HG03280 (cell line): ENCODE measurements at regions not wholly inside any gene's neighbourhood (a gene's known extent, or its start where the extent isn't known, plus 50 kb on each side); places are given as distances from the start of the nearest gene placed in this dataset.

Source experiments
- ATAC-seq: cut with Tn5 transposase; IDR thresholded peaks from one replicate; pipeline ENCODE4 v1.9.1; 2021; ENCODE audit warnings: mild to moderate bottlenecking, moderate library complexity; ENCODE audit not compliant: unreplicated experiment

DNA sequence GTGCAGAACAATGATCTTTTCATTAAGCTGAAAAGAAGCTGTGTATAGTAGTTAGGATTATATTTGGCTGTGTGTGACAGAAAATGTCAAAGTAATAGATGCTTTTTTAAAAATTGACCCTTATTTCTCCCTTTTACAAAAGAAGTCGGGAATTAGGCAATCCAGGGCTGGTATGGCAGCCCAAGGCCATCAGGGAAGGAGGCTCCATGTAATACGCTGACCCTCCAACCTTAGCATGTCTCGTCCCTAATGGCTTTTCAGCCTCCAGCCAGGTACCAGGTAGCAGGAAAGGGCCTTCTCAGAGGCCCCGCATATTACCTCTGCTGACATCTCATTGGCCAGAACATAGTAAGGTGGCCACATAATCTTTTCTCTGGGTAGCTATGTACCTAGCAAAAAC, 79.7 kb downstream of the VCPKMT start:
- no peak for ATAC-seq

DNA sequence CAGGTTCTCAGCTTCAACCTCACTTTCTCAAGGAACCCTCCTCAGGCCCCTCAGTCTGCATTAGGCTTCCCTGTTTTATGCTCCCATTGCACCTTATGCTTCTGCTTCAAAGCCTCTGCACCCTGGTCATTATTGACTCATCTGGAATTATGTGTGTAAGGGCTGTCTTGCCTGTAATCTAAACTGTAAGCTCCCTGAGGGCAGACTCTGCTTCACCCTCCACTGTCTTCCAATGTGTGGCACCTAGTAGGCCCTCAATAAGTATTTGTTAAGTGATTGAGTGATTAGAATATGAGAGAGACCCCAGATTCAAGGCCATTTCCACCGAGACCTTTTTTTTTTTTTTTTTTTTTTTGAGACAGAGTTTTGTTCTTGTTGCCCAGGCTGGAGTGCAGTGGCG, 79.1 kb downstream of the VCPKMT start:
- no peak for ATAC-seq

DNA sequence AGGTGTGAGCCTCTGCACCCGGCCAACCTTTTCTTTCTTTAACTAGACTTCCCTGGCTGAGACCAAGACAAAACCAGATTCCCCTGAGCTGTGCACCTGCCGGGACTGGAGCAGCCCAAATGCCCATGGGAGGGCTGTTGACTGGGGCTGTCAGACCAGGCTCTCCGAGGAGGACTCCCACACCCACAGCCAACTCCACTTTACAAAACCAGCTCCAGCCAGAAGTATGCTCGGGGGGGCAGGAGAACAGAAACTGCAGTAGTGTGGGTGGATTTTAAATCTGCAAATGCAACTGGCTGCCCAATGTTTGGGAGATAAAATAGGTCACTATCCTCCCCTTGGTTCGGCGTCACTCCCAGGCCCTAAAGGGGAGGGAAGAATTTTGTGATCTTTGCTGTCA, 78.5 kb downstream of the VCPKMT start:
- no peak for ATAC-seq

DNA sequence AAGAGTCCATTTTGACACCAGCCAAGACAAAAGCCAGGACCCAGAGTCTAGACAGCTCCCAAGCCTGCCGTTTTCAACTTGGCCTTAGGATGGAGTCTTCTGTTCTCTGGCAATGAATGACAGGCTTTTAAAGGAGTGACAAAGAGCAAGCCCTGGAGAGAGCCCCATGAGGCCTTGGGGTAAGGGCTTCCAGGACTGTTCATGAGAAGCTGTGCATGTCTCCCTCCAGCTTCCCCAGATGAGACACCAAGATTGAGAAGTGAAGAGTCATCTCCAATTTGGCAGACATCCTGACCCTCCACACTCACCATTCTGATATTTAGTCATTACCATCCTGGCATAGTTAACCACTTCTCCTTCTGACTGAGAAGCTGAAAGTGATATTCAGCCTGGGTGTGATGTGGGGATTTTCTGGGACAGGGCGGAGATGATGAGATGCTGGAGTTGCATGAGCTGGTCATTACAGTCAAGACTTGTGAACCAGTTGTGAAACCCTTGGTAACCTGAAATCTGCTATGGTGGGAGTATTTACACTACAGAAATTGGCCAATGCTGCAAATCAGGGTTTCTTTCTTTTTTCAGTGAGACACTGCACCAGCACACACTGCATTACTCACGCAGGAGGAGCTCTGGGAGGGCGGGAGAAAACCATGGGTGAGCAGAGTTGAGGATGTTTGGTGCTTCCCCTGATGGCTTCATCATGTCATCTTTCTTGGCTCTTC, 77.8 kb downstream of the VCPKMT start:
- peak; percentile 80 for ATAC-seq

DNA sequence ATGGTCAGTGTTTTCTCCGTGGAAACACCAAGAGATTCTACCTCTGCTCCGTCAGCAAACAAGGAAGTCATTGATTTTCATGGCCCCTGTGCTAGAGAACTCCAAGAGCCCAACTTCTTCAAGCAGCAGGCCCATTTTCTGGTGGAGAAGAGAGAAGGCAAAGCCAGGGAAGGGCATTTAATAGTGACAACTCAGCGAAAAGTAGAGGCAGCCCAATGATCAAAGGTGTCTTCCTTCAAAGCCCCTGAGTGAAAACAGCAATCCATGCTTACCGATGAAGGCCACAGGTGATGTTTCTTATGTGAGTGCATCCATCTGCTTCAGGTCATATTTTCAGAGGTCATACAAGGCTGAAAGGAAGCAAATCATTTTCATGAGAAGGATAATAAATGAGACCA, 77.3 kb downstream of the VCPKMT start:
- no peak for ATAC-seq

DNA sequence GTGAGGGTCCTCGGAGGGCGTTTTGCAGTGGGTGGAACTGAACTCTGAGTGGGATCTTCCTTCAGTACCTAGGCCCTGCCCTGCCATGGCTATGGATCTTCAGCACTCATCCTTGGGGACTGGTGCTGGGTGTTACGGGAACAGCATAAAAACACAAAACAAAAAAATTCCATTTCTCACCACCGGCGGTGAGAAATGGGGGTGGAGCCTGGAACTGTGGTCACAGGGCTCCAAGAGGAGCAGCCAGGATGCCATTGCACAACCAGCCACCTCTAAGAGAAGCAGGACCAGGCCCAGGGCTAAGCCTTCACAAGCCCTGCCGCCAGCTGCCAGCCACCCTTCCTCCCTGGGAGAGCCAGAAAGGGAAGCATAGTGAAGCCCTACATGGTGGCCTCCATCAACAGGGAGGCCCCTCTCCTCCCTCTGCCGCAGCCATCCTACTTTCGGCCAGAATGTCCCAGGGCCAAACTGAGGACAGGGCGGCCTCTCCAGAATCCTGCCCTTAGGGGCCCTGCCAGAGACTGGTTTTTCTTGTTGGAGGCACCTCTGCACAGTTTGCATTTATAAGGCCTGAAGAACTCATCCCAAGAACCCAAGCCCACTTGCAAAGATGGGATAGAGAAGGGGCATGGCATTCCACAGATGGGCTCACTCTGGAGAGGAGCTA, 76.5 kb downstream of the VCPKMT start:
- no peak for ATAC-seq

DNA sequence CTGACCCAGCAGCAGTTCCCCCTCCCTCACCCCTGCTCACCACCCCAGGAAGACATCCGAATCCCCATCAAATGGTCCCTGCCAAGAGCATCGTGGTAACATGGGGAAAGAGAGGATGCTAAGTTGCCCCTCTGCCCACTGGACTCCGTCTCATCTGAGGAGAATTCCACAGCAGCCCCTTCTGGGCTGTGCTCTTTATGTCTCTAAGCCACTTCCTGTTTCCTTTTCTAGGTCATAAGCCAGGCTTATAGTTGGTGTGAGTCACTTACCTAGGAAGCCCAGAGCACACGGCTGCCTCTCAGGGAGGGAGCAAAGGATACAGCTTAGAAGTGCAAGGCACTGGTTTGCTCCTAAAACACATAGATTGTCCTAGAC, 76.0 kb downstream of the VCPKMT start:
- no peak for ATAC-seq

DNA sequence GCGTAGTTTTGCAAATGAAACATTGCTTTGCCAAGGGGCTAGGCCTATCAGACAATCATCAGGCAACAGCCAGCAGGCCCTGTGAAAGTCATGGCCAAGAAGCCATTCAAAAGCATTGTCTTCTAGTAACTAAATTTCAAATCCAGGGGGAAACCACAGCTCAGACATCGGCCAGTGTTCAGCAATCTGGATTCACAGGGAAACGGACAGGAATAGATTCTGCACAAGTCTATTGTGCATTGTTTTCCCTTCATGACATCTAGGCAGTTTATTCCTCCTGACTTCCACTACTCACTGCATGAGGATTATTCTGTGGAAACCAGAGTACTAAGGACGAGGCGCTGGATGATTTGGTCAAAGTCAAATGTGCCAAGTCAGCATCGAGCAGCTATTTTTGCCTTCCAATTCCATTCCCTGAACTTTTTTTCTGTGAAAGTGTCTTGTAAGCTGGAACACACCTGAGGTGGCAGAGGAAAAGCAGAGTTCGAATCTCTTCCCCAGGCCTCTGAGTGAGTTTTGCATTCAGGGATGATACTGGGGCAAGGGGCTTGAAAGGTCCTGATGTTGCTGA, 75.4 kb downstream of the VCPKMT start:
- ATAC-seq: no peak

DNA sequence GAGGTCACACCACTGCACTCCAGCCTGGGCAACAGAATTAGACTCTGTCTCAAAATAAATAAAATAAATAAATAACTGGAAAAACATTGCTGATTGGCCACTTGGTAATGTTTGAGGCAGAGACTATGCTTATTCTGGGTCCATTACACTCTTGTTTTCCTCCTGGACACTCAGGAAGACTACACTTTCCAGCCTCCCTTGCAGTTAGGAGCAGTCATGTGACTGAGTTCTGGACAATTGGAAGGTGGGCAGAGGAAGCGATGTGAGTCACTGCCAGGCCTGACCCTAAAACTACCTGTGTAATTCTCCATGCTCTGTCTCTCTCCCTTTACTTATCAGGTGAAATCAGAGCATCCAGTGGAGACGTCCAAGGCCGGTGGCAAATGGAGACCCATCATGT, 74.4 kb downstream of the VCPKMT start:
- no peak for ATAC-seq

DNA sequence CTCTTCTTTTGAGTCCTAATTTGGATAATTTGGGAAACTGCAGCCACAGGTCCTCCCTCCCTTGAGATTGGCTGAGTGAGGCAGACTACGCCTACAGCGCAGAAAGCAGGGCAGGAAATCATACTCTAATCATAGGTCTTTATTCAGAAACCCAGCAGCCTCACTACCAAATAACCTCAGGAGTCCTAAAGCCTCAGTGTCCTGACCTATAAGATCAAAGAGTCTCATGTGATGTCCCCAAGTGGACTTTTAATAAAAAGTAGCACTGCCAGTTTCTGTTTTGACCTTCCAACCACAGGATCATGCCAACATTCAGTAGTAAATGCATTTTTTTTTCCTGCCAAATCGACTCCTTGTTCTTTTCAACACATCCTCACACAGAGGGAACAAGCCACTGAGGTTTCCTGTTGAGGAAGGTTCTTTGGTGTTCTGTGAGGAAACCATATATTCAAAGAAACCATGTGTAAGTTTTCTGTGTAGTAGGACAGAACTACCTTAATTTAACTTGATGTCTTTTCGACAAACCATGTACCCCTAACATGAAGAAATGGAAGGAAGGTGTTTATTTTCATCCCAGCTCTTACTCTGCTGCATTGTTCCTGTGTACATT, 72.2 kb downstream of the VCPKMT start:
- no peak for ATAC-seq

DNA sequence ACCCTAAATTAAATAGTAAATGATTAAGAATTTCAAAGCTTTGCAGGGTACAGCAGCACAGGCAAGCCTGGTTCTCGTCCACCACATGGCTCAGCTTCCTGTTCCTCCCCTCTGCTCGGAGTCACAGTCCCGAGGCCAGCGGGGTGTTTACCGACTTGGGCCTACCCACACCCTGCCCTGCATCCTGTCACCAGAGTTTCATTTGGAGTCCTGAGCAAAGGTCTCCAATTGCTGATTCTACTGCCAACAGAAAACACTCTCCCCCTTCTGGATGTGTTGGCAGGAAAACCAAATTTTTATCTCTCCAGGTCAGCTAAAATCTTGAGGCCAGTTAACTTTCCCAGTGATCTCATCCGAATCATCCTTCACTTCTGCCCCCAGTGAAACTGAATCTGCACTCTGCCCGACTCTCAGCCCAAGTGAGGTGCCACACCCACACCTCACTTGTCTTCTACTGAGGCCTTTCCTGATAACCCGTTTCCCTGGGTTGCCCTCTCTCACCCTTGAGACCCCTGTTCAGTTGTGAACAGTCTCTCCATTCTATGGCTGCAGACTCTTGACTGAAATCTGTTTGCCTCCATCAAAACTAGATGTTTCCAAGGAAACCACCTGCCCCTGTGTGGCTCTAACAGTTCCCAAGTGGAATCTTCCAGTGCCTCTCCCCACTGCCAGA, 71.2 kb downstream of the VCPKMT start:
- ATAC-seq: peak; percentile 69

DNA sequence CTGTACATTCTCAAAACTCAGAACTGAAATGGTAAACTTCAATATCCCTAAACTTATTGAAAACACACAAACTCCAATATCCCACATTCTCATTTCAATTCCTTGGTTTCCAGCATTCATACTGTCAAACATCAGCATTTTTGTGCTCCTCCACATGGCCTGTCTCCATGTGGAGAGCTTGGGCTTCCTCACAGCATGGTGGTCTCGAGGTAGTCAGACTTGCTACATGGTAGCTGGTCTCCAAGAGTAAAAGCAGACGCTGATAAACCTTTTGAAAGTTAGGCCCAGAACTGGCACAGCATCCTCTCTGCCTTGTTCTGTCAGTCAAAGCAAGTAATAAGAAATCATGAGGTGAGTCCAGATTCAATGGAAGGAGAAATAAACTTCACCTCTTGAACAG, 70.5 kb downstream of the VCPKMT start:
- no peak for ATAC-seq

DNA sequence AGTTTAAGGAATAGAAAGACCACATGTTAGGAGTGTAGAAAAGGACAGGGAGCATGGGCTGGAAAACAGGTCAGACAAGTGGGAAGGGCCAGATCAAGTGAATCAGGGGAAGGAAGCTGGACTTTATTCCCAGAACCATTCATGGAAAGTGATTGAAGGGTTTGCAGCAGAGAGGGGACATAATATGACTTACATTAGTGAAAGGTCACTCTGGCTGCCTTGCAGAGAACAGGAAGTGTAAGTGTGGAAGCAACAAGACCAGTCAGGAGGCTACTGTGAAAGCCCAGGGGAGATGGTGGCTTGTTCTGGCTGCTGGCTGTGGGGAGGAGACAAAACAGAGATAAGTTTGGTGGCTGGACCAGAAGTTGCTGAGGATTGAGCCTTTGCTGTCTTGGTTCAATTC, 69.1 kb downstream of the VCPKMT start:
- ATAC-seq: peak; percentile 70

DNA sequence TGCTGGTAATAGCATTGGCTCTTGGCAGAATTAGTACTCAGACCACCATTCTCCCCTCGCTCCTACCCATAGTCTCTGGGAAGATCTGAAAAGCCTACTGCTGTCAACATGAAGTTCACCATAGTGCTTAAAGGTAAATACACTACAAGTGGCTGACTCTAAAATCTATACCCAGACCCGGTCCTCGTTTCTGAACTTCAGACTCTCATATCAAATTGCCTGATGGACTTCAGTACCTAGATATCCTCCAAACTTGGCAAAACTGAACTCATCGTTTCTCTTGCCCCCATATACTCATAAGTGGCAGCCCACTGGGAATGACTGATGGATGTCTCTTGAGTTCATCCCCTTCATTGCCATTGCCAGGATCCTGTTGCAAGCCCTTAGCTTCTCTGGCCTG, 67.3 kb downstream of the VCPKMT start:
- ATAC-seq: no peak

DNA sequence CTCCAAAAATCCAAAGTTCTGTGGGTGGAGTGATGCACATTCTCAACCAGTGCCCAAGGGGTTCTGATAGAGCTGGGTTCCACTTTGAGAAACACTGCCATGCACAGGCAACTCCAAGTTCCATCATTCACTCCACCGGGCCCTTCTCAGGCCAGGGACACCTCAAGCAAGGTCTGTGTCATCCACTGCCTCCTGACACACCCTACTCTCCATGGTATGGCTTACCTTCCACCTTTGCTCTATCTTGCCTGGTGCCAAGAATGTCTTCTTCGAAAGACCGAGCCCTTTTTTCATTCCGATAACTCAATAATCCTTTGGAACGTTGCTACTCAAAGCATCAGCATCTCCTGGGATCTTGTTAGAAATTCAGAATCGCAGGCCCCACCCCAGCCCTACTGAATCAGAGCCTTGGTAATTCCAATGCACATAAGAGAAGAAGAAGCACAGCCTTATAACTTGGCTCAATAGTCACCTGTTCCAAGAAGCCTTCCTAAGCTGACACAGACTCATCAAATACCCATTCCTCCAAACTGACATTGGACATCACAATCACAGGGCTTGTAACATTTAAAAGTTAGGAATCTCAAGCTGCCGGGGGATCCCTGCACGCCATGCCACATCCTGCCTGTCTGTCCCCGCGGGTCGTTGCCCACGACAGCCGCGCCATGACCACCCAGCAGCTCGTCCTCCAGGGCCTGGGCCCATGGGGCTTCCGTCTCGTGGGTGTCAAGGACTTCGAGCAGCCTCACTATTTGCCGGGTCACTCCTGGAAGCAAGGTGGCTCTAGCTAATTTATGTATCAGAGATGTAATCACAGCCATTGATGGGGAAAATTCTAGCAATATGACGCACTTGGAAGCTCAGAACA, 66.4 kb downstream of the VCPKMT start:
- ATAC-seq: no peak

DNA sequence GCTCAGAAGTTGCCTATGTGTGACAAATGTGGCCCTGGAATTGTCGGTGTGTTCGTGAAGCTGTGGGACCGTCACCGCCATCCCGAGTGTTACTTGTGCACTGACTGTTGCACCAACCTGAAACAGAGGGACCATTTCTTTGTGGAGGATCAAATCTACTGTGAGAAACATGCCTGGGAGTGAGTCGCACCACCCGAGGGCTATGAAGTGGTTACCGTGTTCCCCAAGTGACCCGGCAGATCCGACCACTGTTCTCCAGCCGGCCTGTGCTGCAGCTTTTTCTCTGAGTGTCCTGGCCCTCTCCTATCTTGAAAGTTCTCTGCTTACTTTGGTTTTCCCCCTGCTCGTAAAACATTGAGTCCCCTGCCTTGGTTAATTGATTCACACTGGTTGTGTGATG, 65.3 kb downstream of the VCPKMT start:
- no peak for ATAC-seq

DNA sequence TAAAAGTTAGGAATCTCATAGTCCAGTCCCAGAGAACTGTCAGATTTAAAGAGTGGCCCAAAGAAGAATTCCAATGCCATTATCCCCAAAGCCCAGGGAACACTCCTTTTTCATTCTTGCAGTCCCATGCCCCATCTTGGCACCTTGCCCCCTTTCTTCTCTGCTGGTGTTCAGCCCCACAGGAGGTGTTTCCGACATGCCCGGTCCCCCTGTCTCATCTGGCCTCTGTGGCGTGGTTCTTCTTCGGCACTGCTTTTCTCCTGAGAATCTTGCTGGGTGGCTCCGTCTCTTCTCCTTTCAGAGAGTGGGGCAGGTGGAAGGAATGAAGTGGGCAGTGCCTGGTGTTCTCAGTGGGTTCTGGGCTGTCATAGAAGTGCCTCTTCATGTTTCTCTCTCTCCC, 64.7 kb downstream of the VCPKMT start:
- no peak for ATAC-seq

DNA sequence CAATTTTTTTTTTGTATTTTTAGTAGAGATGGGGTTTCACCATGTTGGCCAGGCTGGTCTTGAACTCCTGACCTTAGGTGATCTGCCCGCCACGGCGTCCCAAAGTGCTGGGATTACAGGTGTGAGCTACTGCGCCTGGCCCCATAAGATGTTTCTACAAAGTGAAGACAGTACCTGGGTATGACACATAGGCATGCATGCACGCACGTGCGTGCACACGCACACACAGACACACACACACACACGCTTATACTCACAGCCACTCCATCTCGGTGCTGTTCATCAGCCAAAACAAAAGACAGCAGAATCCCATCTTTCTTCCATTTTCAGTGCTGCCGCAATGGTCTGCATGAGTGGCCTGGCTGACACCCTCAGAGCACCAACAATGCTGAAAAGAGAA, 63.9 kb downstream of the VCPKMT start:
- no peak for ATAC-seq

DNA sequence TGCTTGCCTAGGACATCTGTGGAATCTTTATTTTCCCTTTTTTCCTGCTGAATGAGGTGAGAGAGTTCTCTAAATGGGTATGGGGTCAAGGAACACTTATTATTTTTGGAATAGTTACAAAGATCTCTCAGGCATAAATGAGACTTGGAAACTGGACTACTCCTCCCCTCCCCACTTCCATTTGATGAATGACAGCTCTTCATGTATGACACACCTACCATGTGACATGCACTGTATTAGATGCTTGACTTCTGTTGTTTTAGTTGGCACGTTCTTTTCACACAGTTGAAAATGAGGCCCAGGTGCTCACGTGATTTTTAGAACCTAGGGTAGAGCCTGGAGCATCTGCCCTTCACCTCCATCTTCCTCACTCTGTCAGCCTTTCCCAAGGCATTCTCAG, 62.4 kb downstream of the VCPKMT start:
- no peak for ATAC-seq

DNA sequence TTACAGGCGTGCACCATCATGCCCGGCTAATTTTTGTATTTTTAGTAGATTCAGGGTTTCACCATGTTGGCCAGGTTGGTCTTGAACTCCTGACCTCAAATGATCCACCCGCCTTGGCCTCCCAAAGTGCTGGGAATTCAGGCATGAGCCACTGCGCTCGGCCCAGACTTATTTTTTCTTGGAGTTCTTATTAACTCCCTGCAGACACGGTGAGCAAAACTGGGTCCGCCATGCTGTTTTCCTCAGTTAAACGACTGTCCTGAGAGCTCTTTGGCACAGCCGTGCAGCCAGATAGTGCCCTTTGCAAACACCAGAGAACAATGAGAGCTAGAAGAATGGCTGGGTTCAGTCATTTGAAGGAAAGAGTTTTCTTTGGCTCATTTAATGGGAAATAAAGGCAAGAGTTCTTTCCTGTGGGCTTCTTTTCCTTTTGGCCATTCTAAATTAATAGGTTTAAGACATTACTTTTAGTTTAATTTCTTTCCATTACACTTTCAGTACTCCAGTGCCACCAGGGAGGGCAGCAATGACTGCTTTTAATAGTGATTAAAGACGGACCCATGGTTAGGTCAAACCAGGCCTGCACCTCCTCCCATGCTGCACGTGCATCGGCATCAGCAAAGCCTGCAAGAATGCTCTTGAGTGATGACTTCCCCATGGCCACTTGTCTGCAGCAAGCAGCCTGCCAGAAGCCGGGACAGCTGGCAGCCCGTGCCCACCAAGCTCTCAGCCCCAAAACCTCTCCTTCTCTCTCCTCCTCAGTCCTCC, 60.7 kb downstream of the VCPKMT start:
- no peak for ATAC-seq
